ENCODE measurements at regions not wholly inside any gene's neighbourhood (a gene's known extent, or its start where the extent isn't known, plus 50 kb on each side); places are given as distances from the start of the nearest gene placed in this dataset.

- TF ChIP-seq ZBTB43 (CRISPR knock-in tag; IDR thresholded peaks at IDR 0.05) (no peak), POLR2AphosphoS5 (IDR thresholded peaks at IDR 0.05; ENCODE audit: control insufficient read depth, insufficient read depth, low read depth, low read length) (no peak), XRCC4 (IDR thresholded peaks at IDR 0.05; ENCODE audit: extremely low read depth, insufficient read depth, insufficient read length) (no peak), HBP1 (CRISPR knock-in tag; IDR thresholded peaks at IDR 0.05) (no peak)
- TF ChIP-seq, protein P1, sequence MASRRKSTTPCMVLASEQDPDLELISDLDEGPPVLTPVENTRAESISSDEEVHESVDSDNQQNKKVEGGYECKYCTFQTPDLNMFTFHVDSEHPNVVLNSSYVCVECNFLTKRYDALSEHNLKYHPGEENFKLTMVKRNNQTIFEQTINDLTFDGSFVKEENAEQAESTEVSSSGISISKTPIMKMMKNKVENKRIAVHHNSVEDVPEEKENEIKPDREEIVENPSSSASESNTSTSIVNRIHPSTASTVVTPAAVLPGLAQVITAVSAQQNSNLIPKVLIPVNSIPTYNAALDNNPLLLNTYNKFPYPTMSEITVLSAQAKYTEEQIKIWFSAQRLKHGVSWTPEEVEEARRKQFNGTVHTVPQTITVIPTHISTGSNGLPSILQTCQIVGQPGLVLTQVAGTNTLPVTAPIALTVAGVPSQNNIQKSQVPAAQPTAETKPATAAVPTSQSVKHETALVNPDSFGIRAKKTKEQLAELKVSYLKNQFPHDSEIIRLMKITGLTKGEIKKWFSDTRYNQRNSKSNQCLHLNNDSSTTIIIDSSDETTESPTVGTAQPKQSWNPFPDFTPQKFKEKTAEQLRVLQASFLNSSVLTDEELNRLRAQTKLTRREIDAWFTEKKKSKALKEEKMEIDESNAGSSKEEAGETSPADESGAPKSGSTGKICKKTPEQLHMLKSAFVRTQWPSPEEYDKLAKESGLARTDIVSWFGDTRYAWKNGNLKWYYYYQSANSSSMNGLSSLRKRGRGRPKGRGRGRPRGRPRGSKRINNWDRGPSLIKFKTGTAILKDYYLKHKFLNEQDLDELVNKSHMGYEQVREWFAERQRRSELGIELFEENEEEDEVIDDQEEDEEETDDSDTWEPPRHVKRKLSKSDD (conservative IDR thresholded peaks at IDR 0.05; ENCODE audit: low read length): no peak
Observed at GRCh38 chr15:97153356-97153965, 807.0 kb upstream of the ARRDC4 start.

All from K562 (cell line).